ENCODE measurements at regions not wholly inside any gene's neighbourhood (a gene's known extent, or its start where the extent isn't known, plus 50 kb on each side); places are given as distances from the start of the nearest gene placed in this dataset.

GRCh38 chr4:12446657-12447185 lies 1018.0 kb upstream of the HS3ST1 start:
- TF ChIP-seq, protein P1, sequence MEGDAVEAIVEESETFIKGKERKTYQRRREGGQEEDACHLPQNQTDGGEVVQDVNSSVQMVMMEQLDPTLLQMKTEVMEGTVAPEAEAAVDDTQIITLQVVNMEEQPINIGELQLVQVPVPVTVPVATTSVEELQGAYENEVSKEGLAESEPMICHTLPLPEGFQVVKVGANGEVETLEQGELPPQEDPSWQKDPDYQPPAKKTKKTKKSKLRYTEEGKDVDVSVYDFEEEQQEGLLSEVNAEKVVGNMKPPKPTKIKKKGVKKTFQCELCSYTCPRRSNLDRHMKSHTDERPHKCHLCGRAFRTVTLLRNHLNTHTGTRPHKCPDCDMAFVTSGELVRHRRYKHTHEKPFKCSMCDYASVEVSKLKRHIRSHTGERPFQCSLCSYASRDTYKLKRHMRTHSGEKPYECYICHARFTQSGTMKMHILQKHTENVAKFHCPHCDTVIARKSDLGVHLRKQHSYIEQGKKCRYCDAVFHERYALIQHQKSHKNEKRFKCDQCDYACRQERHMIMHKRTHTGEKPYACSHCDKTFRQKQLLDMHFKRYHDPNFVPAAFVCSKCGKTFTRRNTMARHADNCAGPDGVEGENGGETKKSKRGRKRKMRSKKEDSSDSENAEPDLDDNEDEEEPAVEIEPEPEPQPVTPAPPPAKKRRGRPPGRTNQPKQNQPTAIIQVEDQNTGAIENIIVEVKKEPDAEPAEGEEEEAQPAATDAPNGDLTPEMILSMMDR (IDR thresholded peaks at IDR 0.05 in 4 of 5, conservative IDR thresholded peaks at IDR 0.05 in 1 of 5), result no peak
- TF ChIP-seq POLR2A (IDR thresholded peaks at IDR 0.05), result no peak
